CD14-positive monocyte (primary cell): ENCODE measurements at regions not wholly inside any gene's neighbourhood (a gene's known extent, or its start where the extent isn't known, plus 50 kb on each side); places are given as distances from the start of the nearest gene placed in this dataset.

ENCODE experiments used
- DNase-seq, 3 donors: peaks; one replicate each; pipeline ENCODE4 v3.0.0-alpha.2; 2011 to 2022
- H2AFZ ChIP-seq: 2 replicates; pipeline ENCODE4 v1.6.0; 2012; ENCODE audit warnings: mild to moderate bottlenecking, low read depth, low read length, inconsistent platforms; ENCODE audit not compliant: insufficient read depth, poor library complexity, severe bottlenecking
- H3K27ac ChIP-seq, 2 donors: 1 replicate in 1 of 2; 2 replicates in 1 of 2; pipeline ENCODE4 v1.5.1; 2012 to 2013; ENCODE audit warnings: low read length in 2 of 2, control low read depth in 1 of 2, inconsistent platforms in 1 of 2, low read depth in 1 of 2, mild to moderate bottlenecking in 1 of 2
- H3K27me3 ChIP-seq, 2 donors: one replicate each; pipeline versions ENCODE4 v1.6.0 to v1.6.1; 2011 to 2013; ENCODE audit warnings: low read length in 2 of 2; ENCODE audit not compliant: control insufficient read depth in 2 of 2, insufficient read depth in 2 of 2
- H3K36me3 ChIP-seq, 2 donors: replicated peaks in 1 of 2; 1 replicate in 1 of 2; 2 replicates in 1 of 2; pipeline versions ENCODE4 v1.5.1 to v1.6.1; 2012 to 2013; ENCODE audit warnings: low read length in 2 of 2, control low read depth in 1 of 2, inconsistent platforms in 1 of 2, mild to moderate bottlenecking in 1 of 2; ENCODE audit not compliant: insufficient read depth in 2 of 2, control insufficient read depth in 1 of 2
- H3K4me1 ChIP-seq, 2 donors: 1 replicate in 1 of 2; 2 replicates in 1 of 2; pipeline versions ENCODE4 v1.5.1 to v1.6.1; 2012 to 2013; ENCODE audit warnings: low read length in 2 of 2, control low read depth in 1 of 2, inconsistent platforms in 1 of 2, mild to moderate bottlenecking in 1 of 2, moderate library complexity in 1 of 2; ENCODE audit not compliant: insufficient read depth in 2 of 2, control insufficient read depth in 1 of 2
- H3K4me2 ChIP-seq: replicated peaks from 2 replicates; pipeline ENCODE3; 2012; ENCODE audit warnings: low read length, moderate library complexity, mild to moderate bottlenecking; ENCODE audit not compliant: poor library complexity, severe bottlenecking; ENCODE audit errors: extremely low read depth
- H3K4me3 ChIP-seq, 3 experiments: fragments of 200-600 bp in 1 of 3; sonication (generic) in 1 of 3; replicated peaks in 1 of 3; 1 replicate in 2 of 3; 2 replicates in 1 of 3; pipeline ENCODE4 v1.5.1; 2011 to 2013; ENCODE audit warnings: low read length in 3 of 3, mild to moderate bottlenecking in 3 of 3, control low read depth in 2 of 3, low read depth in 2 of 3, inconsistent platforms in 1 of 3, moderate library complexity in 1 of 3
- H3K79me2 ChIP-seq: 2 replicates; pipeline ENCODE4 v1.6.0; 2012; ENCODE audit warnings: mild to moderate bottlenecking, control low read depth, inconsistent platforms, low read length, moderate library complexity; ENCODE audit not compliant: insufficient read depth
- H3K9ac ChIP-seq: 2 replicates; pipeline ENCODE4 v1.6.0; 2017; ENCODE audit warnings: low read length, mild to moderate bottlenecking; ENCODE audit not compliant: insufficient read depth, poor library complexity, severe bottlenecking
- H3K9me3 ChIP-seq, 2 donors: replicated peaks in 1 of 2; 1 replicate in 1 of 2; 2 replicates in 1 of 2; pipeline versions ENCODE4 v1.5.1 to v1.6.1; 2012 to 2013; ENCODE audit warnings: low read length in 2 of 2, control low read depth in 1 of 2; ENCODE audit not compliant: control insufficient read depth in 1 of 2, insufficient read depth in 1 of 2
- H4K20me1 ChIP-seq: 2 replicates; pipeline ENCODE4 v1.6.0; 2012; ENCODE audit warnings: mild to moderate bottlenecking, low read length, control low read depth, moderate library complexity; ENCODE audit not compliant: insufficient read depth
- H3K27ac Mint-ChIP-seq, 7 donors: one replicate each; pipeline ENCODE4 v1.8.0; 2020; ENCODE audit warnings: mild to moderate bottlenecking in 7 of 7, mixed read lengths in 7 of 7, moderate library complexity in 6 of 7, inconsistent platforms in 2 of 7
- H3K27me3 Mint-ChIP-seq, 3 donors: one replicate each; pipeline ENCODE4 v1.8.0; 2021 to 2022; ENCODE audit warnings: low read depth in 3 of 3, mild to moderate bottlenecking in 3 of 3, mixed read lengths in 3 of 3, moderate library complexity in 3 of 3, inconsistent platforms in 1 of 3
- H3K36me3 Mint-ChIP-seq, 2 donors: one replicate each; pipeline ENCODE4 v1.8.0; 2020; ENCODE audit warnings: mixed read lengths in 2 of 2, inconsistent platforms in 1 of 2, mild to moderate bottlenecking in 1 of 2
- H3K4me1 Mint-ChIP-seq: one replicate; pipeline ENCODE4 v1.8.0; 2020; ENCODE audit warnings: mild to moderate bottlenecking, mixed read lengths
- H3K4me3 Mint-ChIP-seq, 2 donors: one replicate each; pipeline ENCODE4 v1.8.0; 2020; ENCODE audit warnings: mild to moderate bottlenecking in 2 of 2, mixed read lengths in 2 of 2, moderate library complexity in 1 of 2
- H3K9me3 Mint-ChIP-seq, 7 donors: one replicate each; pipeline ENCODE4 v1.8.0; 2020 to 2022; ENCODE audit warnings: mixed read lengths in 7 of 7, mild to moderate bottlenecking in 6 of 7, moderate library complexity in 6 of 7, inconsistent platforms in 2 of 7
- CTCF ChIP-seq: fragments of 200-600 bp; IDR thresholded peaks from one replicate; pipeline ENCODE4 v1.8.0; 2022; ENCODE audit warnings: antibody characterized with exemption, mild to moderate bottlenecking
- WGBS: methylation state at CpG from one replicate; pipeline ENCODE4 v1.1.5; 2013; ENCODE audit warnings: missing lambda C conversion rate; ENCODE audit not compliant: insufficient coverage; 5-methylcytosine and 5-hydroxymethylcytosine counted together
- intact Hi-C, 2 donors: fragments of 100-400 bp; cut with micrococcal nuclease; formaldehyde crosslinking; loops; one replicate each; pipeline versions ENCODE4 v1.15.0 to v1.15.1; 2023

DNA sequence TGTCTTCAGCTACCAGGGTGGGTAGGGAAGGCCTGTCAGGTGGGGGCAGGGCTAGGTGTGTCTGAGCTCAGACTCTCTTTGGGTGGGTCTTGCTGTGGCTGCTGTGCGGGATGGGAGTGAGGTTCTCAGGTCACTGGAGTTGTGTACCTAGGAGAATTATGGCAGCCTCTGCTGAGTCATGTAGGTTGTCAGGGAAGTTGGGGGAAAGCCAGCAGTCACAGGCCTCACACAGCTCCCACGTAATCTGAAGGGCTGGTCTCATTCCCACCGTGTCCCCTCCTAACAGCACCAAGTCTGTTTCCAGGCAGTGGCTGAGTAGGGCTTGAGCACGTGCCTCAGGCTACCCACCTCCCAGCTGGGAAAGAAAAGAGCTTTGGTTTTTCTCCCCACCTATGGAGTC is 67.0 kb downstream of the CHCHD4 start:
- peaks cover 3 to 23% (median 15%) of the 10 kb centered on the region in 7 donors for H3K9me3 Mint-ChIP-seq
- H3K9me3 ChIP-seq = peaks cover 0 to 11% of the 10 kb centered on the region in 2 donors
- intact Hi-C loops = no loop called here
- no peaks in the 10 kb centered on the region for H3K4me1 ChIP-seq
- no peak overlapping the region for H3K9ac ChIP-seq
- H2AFZ ChIP-seq = no peak overlapping the region
- H3K27ac ChIP-seq = no peak overlapping the region
- H3K4me3 ChIP-seq = no peak overlapping the region
- no peaks in the 10 kb centered on the region for H3K36me3 Mint-ChIP-seq
- H3K27me3 ChIP-seq = no peaks in the 10 kb centered on the region
- no peaks in the 10 kb centered on the region for H3K4me1 Mint-ChIP-seq
- DNase-seq = no peak
- peaks cover 2 to 11% (median 5%) of the 10 kb centered on the region in 3 donors for H3K27me3 Mint-ChIP-seq
- no peak overlapping the region for H3K4me2 ChIP-seq
- TF ChIP-seq CTCF = no peak
- no peaks in the 10 kb centered on the region for H4K20me1 ChIP-seq
- no peak overlapping the region for H3K27ac Mint-ChIP-seq
- WGBS = 89% methylated on average over 3 of the region's 4 CpGs
- H3K4me3 Mint-ChIP-seq = no peak overlapping the region
- no peaks in the 10 kb centered on the region for H3K36me3 ChIP-seq
- no peaks in the 10 kb centered on the region for H3K79me2 ChIP-seq

GRCh38 chr3:14047841-14048240 is 76.8 kb downstream of the CHCHD4 start:
- no peaks in the 10 kb centered on the region for H3K4me1 ChIP-seq
- Mint-ChIP-seq H3K27ac (no peak overlapping the region), H3K27me3 (peaks cover 3 to 12% (median 9%) of the 10 kb centered on the region in 3 donors), H3K4me3 (no peak overlapping the region), H3K9me3 (peaks cover 0 to 7% (median 2%) of the 10 kb centered on the region in 7 donors), H3K36me3 (no peaks in the 10 kb centered on the region), H3K4me1 (no peaks in the 10 kb centered on the region)
- no peak for DNase-seq
- no peaks in the 10 kb centered on the region for H3K79me2 ChIP-seq
- H3K27ac ChIP-seq = no peak overlapping the region
- H2AFZ ChIP-seq = no peak overlapping the region
- no peaks in the 10 kb centered on the region for H3K36me3 ChIP-seq
- H3K9me3 ChIP-seq = no peaks in the 10 kb centered on the region
- no peak overlapping the region for H3K9ac ChIP-seq
- no peaks in the 10 kb centered on the region for H4K20me1 ChIP-seq
- no peak overlapping the region for H3K4me3 ChIP-seq
- H3K27me3 ChIP-seq = no peaks in the 10 kb centered on the region
- H3K4me2 ChIP-seq = no peak overlapping the region
- TF ChIP-seq CTCF = no peak
- intact Hi-C loops = no loop called here
